GM12875 (cell line): ENCODE measurements at regions not wholly inside any gene's neighbourhood (a gene's known extent, or its start where the extent isn't known, plus 50 kb on each side); places are given as distances from the start of the nearest gene placed in this dataset.

Experiments used
- H3K4me3 ChIP-seq: one replicate; pipeline ENCODE4 v1.5.1; 2011; ENCODE audit warnings: low read depth, low read length, control low read depth
- TF ChIP-seq, protein P1 (sequence below): IDR thresholded peaks from 2 replicates; pipeline ENCODE4 v1.5.1; 2011; ENCODE audit warnings: low read depth, mild to moderate bottlenecking, control low read depth, inconsistent platforms, low read length, moderate library complexity, borderline replicate concordance; ENCODE audit not compliant: insufficient read depth

DNA sequence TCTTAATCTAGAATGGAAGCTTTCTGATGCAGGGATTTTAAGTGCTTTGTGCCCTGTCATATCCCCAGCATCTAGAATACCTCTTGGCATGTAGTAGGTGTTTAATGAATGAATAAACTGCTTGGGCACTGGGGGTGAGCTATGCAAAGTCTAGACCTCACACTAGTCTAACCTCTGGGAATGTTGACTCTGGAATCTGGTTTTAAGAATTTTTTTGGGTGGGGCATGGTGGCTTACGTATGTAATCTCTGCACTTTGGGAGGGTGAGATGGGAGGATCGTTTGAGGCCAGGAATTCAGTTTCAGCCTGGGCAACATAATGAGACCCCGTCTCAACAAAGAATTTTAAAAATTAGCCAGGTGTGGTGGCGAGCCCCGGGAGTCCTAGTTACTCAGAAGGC, 146.3 kb upstream of the RGMA start:
- H3K4me3 ChIP-seq = no peak overlapping the region
- TF ChIP-seq, protein P1, sequence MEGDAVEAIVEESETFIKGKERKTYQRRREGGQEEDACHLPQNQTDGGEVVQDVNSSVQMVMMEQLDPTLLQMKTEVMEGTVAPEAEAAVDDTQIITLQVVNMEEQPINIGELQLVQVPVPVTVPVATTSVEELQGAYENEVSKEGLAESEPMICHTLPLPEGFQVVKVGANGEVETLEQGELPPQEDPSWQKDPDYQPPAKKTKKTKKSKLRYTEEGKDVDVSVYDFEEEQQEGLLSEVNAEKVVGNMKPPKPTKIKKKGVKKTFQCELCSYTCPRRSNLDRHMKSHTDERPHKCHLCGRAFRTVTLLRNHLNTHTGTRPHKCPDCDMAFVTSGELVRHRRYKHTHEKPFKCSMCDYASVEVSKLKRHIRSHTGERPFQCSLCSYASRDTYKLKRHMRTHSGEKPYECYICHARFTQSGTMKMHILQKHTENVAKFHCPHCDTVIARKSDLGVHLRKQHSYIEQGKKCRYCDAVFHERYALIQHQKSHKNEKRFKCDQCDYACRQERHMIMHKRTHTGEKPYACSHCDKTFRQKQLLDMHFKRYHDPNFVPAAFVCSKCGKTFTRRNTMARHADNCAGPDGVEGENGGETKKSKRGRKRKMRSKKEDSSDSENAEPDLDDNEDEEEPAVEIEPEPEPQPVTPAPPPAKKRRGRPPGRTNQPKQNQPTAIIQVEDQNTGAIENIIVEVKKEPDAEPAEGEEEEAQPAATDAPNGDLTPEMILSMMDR = no peak

GRCh38 chr15:93233710-93234109, 144.7 kb upstream of the RGMA start:
- no peak overlapping the region for H3K4me3 ChIP-seq
- TF ChIP-seq, protein P1 = no peak

GRCh38 chr15:93232845-93233244, 143.8 kb upstream of the RGMA start:
- TF ChIP-seq, protein P1 = no peak
- H3K4me3 ChIP-seq = no peak overlapping the region

GRCh38 chr15:93231994-93232393, 143.0 kb upstream of the RGMA start:
- H3K4me3 ChIP-seq = no peak overlapping the region

DNA sequence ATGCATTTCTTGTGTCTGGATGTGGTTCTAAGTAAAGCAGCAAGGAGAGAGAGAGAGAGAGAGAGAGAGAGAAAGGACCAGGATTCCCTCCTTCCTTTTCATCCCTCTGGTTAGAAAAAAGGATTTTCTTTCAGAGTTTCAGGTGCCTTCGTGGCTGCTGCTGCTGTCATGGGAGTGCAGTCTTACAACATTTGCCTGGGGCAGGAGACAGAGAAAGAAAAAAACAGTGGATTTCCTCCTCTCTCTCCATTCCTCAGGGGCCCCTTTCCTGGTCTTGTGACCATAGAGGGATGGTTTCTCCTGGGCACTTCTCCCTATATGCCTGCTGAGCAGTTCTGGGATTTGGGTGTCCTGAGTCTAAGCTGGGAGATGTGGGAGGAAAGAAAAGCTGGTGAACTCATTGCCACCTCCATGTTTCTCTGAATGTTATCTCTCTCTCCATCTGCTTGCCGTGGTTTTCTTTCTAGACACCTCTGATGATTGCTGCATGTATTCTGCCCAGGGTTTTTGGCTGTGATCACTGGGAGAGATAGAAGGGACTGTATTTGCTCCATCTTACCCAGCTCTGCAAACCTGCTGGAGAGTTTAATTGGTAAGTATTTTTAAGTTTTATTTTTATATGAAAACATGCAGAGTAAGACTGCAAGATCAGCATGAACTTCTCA, 142.4 kb upstream of the RGMA start:
- TF ChIP-seq, protein P1 = no peak

More at GRCh38 chr15:93231994-93232393, 143.0 kb upstream of the RGMA start:
- TF ChIP-seq, protein P1 = no peak

DNA sequence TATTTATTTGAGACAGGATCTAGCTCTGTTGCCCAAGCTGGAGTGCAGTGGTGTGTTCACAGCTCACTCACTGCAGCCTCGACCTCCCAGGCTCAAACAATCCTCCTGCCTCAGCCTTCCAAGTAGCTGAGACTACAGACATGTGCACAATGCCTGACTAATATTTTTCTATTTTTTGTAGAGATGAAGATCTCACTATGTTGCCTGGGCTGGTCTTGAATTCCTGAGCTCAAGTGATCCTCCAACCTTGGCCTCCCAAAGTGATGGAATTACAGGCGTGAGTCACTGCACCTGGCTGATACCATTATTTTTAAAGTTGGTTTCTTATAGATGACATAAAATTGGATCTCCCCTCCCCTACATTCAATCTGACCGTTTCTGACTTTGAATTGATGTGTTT, 139.5 kb upstream of the RGMA start:
- no peak overlapping the region for H3K4me3 ChIP-seq
- TF ChIP-seq, protein P1 = no peak

More for the DNA sequence above, 142.4 kb upstream of the RGMA start:
- no peak overlapping the region for H3K4me3 ChIP-seq

- TF ChIP-seq, protein P1 = no peak
- H3K4me3 ChIP-seq = no peak overlapping the region
Observed at GRCh38 chr15:93223803-93224202, 134.8 kb upstream of the RGMA start.
